Tibial artery (tissue), 4 donors: ENCODE measurements at regions not wholly inside any gene's neighbourhood (a gene's known extent, or its start where the extent isn't known, plus 50 kb on each side); places are given as distances from the start of the nearest gene placed in this dataset.

Source experiments
- DNase-seq, 2 donors: peaks; one replicate each; pipeline ENCODE4 v3.0.0-alpha.2; 2019
- H3K27ac ChIP-seq, 2 donors: fragments of 200-600 bp; sonication (generic) in 1 of 2; 1 replicate in 1 of 2; 2 replicates in 1 of 2; pipeline ENCODE4 v1.5.1; 2018 to 2019; ENCODE audit warnings: mild to moderate bottlenecking in 1 of 2
- H3K27me3 ChIP-seq, 2 donors: fragments of 200-600 bp; sonication (generic) in 1 of 2; one replicate each; pipeline versions ENCODE4 v1.5.1 to v1.6.0; 2016 to 2019
- H3K36me3 ChIP-seq, 3 donors: fragments of 200-600 bp; sonication (generic) in 2 of 3; one replicate each; pipeline ENCODE4 v1.5.1; 2016 to 2019; ENCODE audit warnings: mild to moderate bottlenecking in 2 of 3
- H3K4me1 ChIP-seq, 4 donors: fragments of 200-600 bp; sonication (generic) in 2 of 4; 1 replicate in 3 of 4; 2 replicates in 1 of 4; pipeline ENCODE4 v1.5.1; 2016 to 2019
- H3K4me3 ChIP-seq, 2 donors: fragments of 200-600 bp; sonication (generic) in 1 of 2; 1 replicate in 1 of 2; 2 replicates in 1 of 2; pipeline ENCODE4 v1.5.1; 2018 to 2019; ENCODE audit warnings: mild to moderate bottlenecking in 2 of 2
- H3K9me3 ChIP-seq, 3 donors: fragments of 200-600 bp; sonication (generic) in 1 of 3; one replicate each; pipeline ENCODE4 v1.5.1; 2016 to 2019
- intact Hi-C: fragments of 100-400 bp; cut with DNase I; formaldehyde crosslinking; loops from one replicate; pipeline ENCODE4 v1.15.0; 2023; ENCODE audit warnings: low total_unique reads
- TF ChIP-seq, protein P1 (sequence below), 2 experiments: fragments of 200-600 bp in 1 of 2; fragments of 450-650 bp in 1 of 2; IDR thresholded peaks; one replicate each; pipeline ENCODE4 v1.5.1; 2017 to 2019; ENCODE audit warnings: antibody characterized with exemption in 2 of 2, mild to moderate bottlenecking in 1 of 2, moderate library complexity in 1 of 2

DNA sequence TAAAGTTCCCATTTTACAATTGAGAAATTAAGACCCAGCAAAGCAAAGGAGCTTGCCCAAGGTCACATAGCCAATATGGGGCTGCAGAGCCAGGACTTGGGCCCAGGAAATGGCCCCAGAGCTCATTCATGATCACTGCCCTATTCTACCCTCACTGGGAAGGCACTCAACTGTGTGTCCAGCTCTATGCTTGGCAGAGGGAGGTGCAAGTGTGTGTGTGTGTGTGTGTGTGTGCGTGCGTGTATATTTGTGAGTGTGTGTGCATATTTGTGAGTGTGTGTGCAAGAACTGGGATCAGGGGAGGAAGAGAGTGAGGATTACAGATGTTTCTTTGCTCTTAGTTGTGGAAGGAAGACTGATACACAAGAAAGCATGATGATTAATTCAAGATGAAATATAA, 151.2 kb upstream of the CRY1 start:
- TF ChIP-seq, protein P1, sequence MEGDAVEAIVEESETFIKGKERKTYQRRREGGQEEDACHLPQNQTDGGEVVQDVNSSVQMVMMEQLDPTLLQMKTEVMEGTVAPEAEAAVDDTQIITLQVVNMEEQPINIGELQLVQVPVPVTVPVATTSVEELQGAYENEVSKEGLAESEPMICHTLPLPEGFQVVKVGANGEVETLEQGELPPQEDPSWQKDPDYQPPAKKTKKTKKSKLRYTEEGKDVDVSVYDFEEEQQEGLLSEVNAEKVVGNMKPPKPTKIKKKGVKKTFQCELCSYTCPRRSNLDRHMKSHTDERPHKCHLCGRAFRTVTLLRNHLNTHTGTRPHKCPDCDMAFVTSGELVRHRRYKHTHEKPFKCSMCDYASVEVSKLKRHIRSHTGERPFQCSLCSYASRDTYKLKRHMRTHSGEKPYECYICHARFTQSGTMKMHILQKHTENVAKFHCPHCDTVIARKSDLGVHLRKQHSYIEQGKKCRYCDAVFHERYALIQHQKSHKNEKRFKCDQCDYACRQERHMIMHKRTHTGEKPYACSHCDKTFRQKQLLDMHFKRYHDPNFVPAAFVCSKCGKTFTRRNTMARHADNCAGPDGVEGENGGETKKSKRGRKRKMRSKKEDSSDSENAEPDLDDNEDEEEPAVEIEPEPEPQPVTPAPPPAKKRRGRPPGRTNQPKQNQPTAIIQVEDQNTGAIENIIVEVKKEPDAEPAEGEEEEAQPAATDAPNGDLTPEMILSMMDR (IDR thresholded peaks at IDR 0.05) = no peak
- intact Hi-C loops = no loop called here
- no peak overlapping the region for H3K4me3 ChIP-seq

DNA sequence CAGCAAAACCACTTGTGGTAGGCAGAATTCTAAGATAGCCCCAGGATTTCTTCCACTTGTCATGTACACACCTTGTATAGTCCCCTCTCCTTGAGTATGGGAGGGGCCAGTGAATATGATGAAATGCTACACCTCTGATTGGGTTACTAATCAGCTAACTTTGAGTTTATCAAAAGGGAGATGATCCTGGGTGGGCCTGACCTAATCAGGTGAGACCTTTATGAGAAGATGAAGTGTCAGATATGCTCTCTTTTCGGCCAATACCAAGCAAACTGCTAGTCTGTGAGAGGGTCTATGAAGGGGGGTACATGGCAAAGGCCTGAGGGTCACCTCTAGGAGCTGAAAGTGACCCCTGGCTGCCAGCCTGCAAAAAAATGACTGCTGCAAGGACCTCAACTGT, 154.3 kb upstream of the CRY1 start:
- H3K4me3 ChIP-seq = no peak overlapping the region
- no peaks in the 10 kb centered on the region for H3K36me3 ChIP-seq
- TF ChIP-seq, protein P1 (IDR thresholded peaks at IDR 0.05) = no peak
- H3K9me3 ChIP-seq = no peaks in the 10 kb centered on the region
- DNase-seq = no peak
- H3K27ac ChIP-seq = no peak overlapping the region
- intact Hi-C loops = no loop called here
- H3K27me3 ChIP-seq = peaks cover 0 to 6% of the 10 kb centered on the region in 2 donors
- H3K4me1 ChIP-seq = no peaks in the 10 kb centered on the region

More for the DNA sequence above, 151.2 kb upstream of the CRY1 start:
- H3K9me3 ChIP-seq = no peaks in the 10 kb centered on the region
- DNase-seq = no peak
- H3K27me3 ChIP-seq = peaks cover 0 to 6% of the 10 kb centered on the region in 2 donors
- no peaks in the 10 kb centered on the region for H3K4me1 ChIP-seq
- H3K27ac ChIP-seq = no peak overlapping the region
- no peaks in the 10 kb centered on the region for H3K36me3 ChIP-seq

- TF ChIP-seq, protein P1 (IDR thresholded peaks at IDR 0.05) = no peak
- Histone ChIP-seq H3K36me3 (no peaks in the 10 kb centered on the region), H3K4me1 (no peaks in the 10 kb centered on the region), H3K27ac (no peak overlapping the region), H3K9me3 (no peaks in the 10 kb centered on the region), H3K4me3 (no peak overlapping the region), H3K27me3 (peaks cover 0 to 4% of the 10 kb centered on the region in 2 donors)
- DNase-seq = no peak
- intact Hi-C loops = no loop called here
Observed at GRCh38 chr12:107248187-107248586, 154.8 kb upstream of the CRY1 start.

- Histone ChIP-seq H3K27ac (no peak overlapping the region), H3K27me3 (no peaks in the 10 kb centered on the region), H3K36me3 (no peaks in the 10 kb centered on the region), H3K9me3 (no peaks in the 10 kb centered on the region), H3K4me1 (no peaks in the 10 kb centered on the region), H3K4me3 (no peak overlapping the region)
- no peak for DNase-seq
- intact Hi-C loops = no loop called here
- TF ChIP-seq, protein P1 (IDR thresholded peaks at IDR 0.05) = no peak
Observed at GRCh38 chr12:107251288-107251687, 157.9 kb upstream of the CRY1 start.

GRCh38 chr12:107253361-107253760, 160.0 kb upstream of the CRY1 start:
- H3K27ac ChIP-seq = no peak overlapping the region
- no peaks in the 10 kb centered on the region for H3K27me3 ChIP-seq
- H3K4me1 ChIP-seq = no peaks in the 10 kb centered on the region
- TF ChIP-seq, protein P1 (IDR thresholded peaks at IDR 0.05) = no peak
- no peak for DNase-seq
- H3K9me3 ChIP-seq = peaks cover 0 to 3% (median 0%) of the 10 kb centered on the region in 3 donors
- no peak overlapping the region for H3K4me3 ChIP-seq
- intact Hi-C loops = no loop called here
- H3K36me3 ChIP-seq = no peaks in the 10 kb centered on the region

GRCh38 chr12:107254258-107254856, 161.0 kb upstream of the CRY1 start:
- no peak overlapping the region for H3K4me3 ChIP-seq
- no peaks in the 10 kb centered on the region for H3K4me1 ChIP-seq
- no peak overlapping the region for H3K27ac ChIP-seq
- no peaks in the 10 kb centered on the region for H3K27me3 ChIP-seq
- TF ChIP-seq, protein P1 (IDR thresholded peaks at IDR 0.05) = no peak
- intact Hi-C loops = no loop called here
- no peak for DNase-seq
- no peaks in the 10 kb centered on the region for H3K36me3 ChIP-seq
- peaks cover 0 to 3% (median 0%) of the 10 kb centered on the region in 3 donors for H3K9me3 ChIP-seq
